GM23248 (cell line): ENCODE measurements at regions not wholly inside any gene's neighbourhood (a gene's known extent, or its start where the extent isn't known, plus 50 kb on each side); places are given as distances from the start of the nearest gene placed in this dataset.

ENCODE experiments used
- EZH2 ChIP-seq: fragments of 200-600 bp; sonication (generic); IDR thresholded peaks from 2 replicates; pipeline ENCODE4 v1.6.1; 2018; ENCODE audit warnings: antibody characterized with exemption, mild to moderate bottlenecking; ENCODE audit not compliant: insufficient read depth, poor library complexity, severe bottlenecking
- EZH2phosphoT487 ChIP-seq: fragments of 200-600 bp; sonication (generic); IDR thresholded peaks from 2 replicates; pipeline ENCODE4 v1.6.1; 2018; ENCODE audit warnings: antibody characterized with exemption, moderate library complexity, mild to moderate bottlenecking, low read depth; ENCODE audit not compliant: insufficient read depth

DNA sequence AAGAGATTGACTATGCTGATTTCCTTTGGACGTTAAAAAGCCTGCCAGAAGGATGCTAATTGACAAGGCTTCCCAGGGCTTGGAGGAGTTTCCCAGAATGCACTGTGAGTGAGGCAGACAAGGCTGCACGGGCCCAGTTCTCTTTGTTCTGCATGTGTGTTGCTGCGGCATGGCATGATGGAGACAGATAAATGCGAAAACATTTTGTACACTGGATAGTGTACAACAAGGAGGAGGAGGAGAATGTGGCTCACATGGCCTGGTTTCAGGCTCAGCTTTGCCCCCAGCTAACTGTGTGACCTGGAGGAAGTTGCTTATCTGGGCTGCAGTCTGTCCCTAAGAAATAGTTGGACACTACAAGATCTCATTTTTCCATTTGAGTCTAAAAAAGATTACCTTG is 135.5 kb upstream of the CPEB4 start:
- TF ChIP-seq EZH2phosphoT487, result no peak
- no peak for TF ChIP-seq EZH2
